ENCODE measurements at regions not wholly inside any gene's neighbourhood (a gene's known extent, or its start where the extent isn't known, plus 50 kb on each side); places are given as distances from the start of the nearest gene placed in this dataset.

GRCh38 chr9:108743901-108744371 is 111.8 kb downstream of the ACTL7B start (continued):
- TF ChIP-seq ZNF362 (CRISPR knock-in tag; IDR thresholded peaks at IDR 0.05; ENCODE audit: borderline replicate concordance): no peak
- no peak for TF ChIP-seq ZBTB44 (CRISPR knock-in tag; IDR thresholded peaks at IDR 0.05)
- no peak for TF ChIP-seq ZNF839 (CRISPR knock-in tag; IDR thresholded peaks at IDR 0.05; ENCODE audit: borderline replicate concordance)
- no peak for TF ChIP-seq ZNF33A (CRISPR knock-in tag; IDR thresholded peaks at IDR 0.05; ENCODE audit: borderline replicate concordance)
- TF ChIP-seq STAT5B (CRISPR knock-in tag; IDR thresholded peaks at IDR 0.05): no peak
- no peak for TF ChIP-seq NR2F2 (IDR thresholded peaks at IDR 0.05; ENCODE audit: borderline replicate concordance, low read depth)
- no peak for TF ChIP-seq ARNT (IDR thresholded peaks at IDR 0.05)
- TF ChIP-seq SALL1 (CRISPR knock-in tag; IDR thresholded peaks at IDR 0.05): peak; percentile 76
- 0 out of 2 replicates have a peak, but pooled peaks have one; percentile 39 for TF ChIP-seq CBX5 (CRISPR knock-in tag; IDR thresholded peaks at IDR 0.05; ENCODE audit: borderline replicate concordance)
- no peak for TF ChIP-seq POGZ (CRISPR knock-in tag; IDR thresholded peaks at IDR 0.05)
- no peak for TF ChIP-seq ZNF33B (CRISPR knock-in tag; IDR thresholded peaks at IDR 0.05)
- no peak for TF ChIP-seq ZSCAN30 (CRISPR knock-in tag; IDR thresholded peaks at IDR 0.05)
- TF ChIP-seq ZSCAN9 (CRISPR knock-in tag; IDR thresholded peaks at IDR 0.05; ENCODE audit: borderline replicate concordance): peak; percentile 45; the same call in 1 of the 2 replicates
- TF ChIP-seq MBNL3 (CRISPR knock-in tag; conservative IDR thresholded peaks at IDR 0.05): no peak
- TF ChIP-seq PLRG1 (conservative IDR thresholded peaks at IDR 0.05): no peak
- TF ChIP-seq ATF6 (CRISPR knock-in tag; conservative IDR thresholded peaks at IDR 0.05): no peak
- no peak for TF ChIP-seq ZNF713 (CRISPR knock-in tag; IDR thresholded peaks at IDR 0.05)
- no peak for TF ChIP-seq YEATS2 (CRISPR knock-in tag; IDR thresholded peaks at IDR 0.05; ENCODE audit: borderline replicate concordance)
- no peak for TF ChIP-seq ZNF101 (CRISPR knock-in tag; IDR thresholded peaks at IDR 0.05; ENCODE audit: borderline replicate concordance, low read depth)
- no peak for TF ChIP-seq ZNF672 (CRISPR knock-in tag; IDR thresholded peaks at IDR 0.05)
- no peak for TF ChIP-seq TBP (CRISPR knock-in tag; IDR thresholded peaks at IDR 0.05)
- TF ChIP-seq NR0B2 (CRISPR knock-in tag; IDR thresholded peaks at IDR 0.05): no peak; the same call in 1 of the 2 replicates
- TF ChIP-seq MIXL1 (CRISPR knock-in tag; IDR thresholded peaks at IDR 0.05): no peak
- TF ChIP-seq NRL (CRISPR knock-in tag; IDR thresholded peaks at IDR 0.05; ENCODE audit: borderline replicate concordance): no peak
- no peak for TF ChIP-seq EEA1 (CRISPR knock-in tag; IDR thresholded peaks at IDR 0.05; ENCODE audit: borderline replicate concordance)

All from HepG2 (cell line).